Upper lobe of left lung (tissue), 6 donors: ENCODE measurements at regions not wholly inside any gene's neighbourhood (a gene's known extent, or its start where the extent isn't known, plus 50 kb on each side); places are given as distances from the start of the nearest gene placed in this dataset.

Experiments used
- ATAC-seq, 2 donors: fragments of 200-7000 bp; cut with Tn5 transposase; one replicate each; pipeline ENCODE4 v1.9.1; 2022; ENCODE audit warnings: mild to moderate bottlenecking in 2 of 2, moderate library complexity in 2 of 2; ENCODE audit not compliant: low FRiP score in 2 of 2
- DNase-seq, 2 donors: peaks; one replicate each; pipeline ENCODE4 v3.0.0-alpha.2; 2019 to 2020
- H3K27ac ChIP-seq, 4 donors: fragments of 200-600 bp; sonication (generic); one replicate each; pipeline ENCODE4 v1.5.1; 2016 to 2019
- H3K27me3 ChIP-seq, 4 donors: fragments of 200-600 bp; sonication (generic); one replicate each; pipeline ENCODE4 v1.5.1; 2017 to 2019
- H3K36me3 ChIP-seq, 4 donors: fragments of 200-600 bp; sonication (generic); one replicate each; pipeline ENCODE4 v1.5.1; 2016 to 2019
- H3K4me1 ChIP-seq, 4 donors: fragments of 200-600 bp; sonication (generic); one replicate each; pipeline ENCODE4 v1.5.1; 2018 to 2019
- H3K4me3 ChIP-seq, 4 donors: fragments of 200-600 bp; sonication (generic); one replicate each; pipeline ENCODE4 v1.5.1; 2017 to 2019; ENCODE audit warnings: mild to moderate bottlenecking in 2 of 4, moderate library complexity in 1 of 4
- H3K9me3 ChIP-seq, 4 donors: fragments of 200-600 bp; sonication (generic); one replicate each; pipeline ENCODE4 v1.5.1; 2018 to 2019
- EP300 ChIP-seq, 4 donors: sonication (generic); formaldehyde crosslinking; IDR thresholded peaks; one replicate each; pipeline ENCODE4 v1.5.1; 2017; ENCODE audit warnings: antibody characterized with exemption in 4 of 4, control low read depth in 2 of 4
- POLR2A ChIP-seq, 4 donors: fragments of 450-650 bp; IDR thresholded peaks; one replicate each; pipeline ENCODE4 v1.5.1; 2016 to 2017; ENCODE audit warnings: antibody characterized with exemption in 4 of 4, mild to moderate bottlenecking in 2 of 4
- POLR2AphosphoS5 ChIP-seq, 2 donors: sonication (generic); formaldehyde crosslinking; IDR thresholded peaks; one replicate each; pipeline ENCODE4 v1.5.1; 2017; ENCODE audit warnings: antibody characterized with exemption in 2 of 2
- WGBS, 2 donors: methylation state at CpG; one replicate each; pipeline ENCODE4 v1.1.5; 2017 to 2018; 5-methylcytosine and 5-hydroxymethylcytosine counted together
- TF ChIP-seq, protein P1 (sequence below), 6 experiments: fragments of 450-650 bp in 4 of 6; fragments of 200-600 bp in 2 of 6; sonication (generic) in 2 of 6; IDR thresholded peaks; one replicate each; pipeline ENCODE4 v1.5.1; 2016 to 2019; ENCODE audit warnings: antibody characterized with exemption in 6 of 6
- donor health status: DM: no; HTN: no; CAD: no; lungs with moderate emphysema.
- donor health status: DM: no; HTN: yes; CAD: no; lungs with severe emphysema.

DNA sequence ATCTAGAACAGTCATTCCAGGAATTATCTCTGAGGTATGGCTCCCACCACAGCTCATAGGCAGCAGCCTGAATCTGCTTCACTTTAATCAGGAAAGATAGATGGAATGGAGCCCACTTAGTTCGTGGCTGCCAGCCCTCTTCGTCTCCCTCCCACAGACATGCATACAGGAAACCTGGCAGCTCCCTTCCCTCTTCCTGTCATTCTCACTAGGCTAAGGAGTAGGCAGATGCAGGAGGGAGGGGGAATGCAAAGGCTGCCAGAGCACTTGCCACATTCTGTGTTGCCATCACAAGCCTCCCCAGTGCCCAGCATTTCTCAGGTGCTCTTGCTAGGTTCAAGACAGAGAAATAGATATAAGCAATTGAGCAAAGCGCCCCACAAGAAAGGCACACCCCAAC lies 378.9 kb downstream of the ELAVL2 start:
- TF ChIP-seq, protein P1, sequence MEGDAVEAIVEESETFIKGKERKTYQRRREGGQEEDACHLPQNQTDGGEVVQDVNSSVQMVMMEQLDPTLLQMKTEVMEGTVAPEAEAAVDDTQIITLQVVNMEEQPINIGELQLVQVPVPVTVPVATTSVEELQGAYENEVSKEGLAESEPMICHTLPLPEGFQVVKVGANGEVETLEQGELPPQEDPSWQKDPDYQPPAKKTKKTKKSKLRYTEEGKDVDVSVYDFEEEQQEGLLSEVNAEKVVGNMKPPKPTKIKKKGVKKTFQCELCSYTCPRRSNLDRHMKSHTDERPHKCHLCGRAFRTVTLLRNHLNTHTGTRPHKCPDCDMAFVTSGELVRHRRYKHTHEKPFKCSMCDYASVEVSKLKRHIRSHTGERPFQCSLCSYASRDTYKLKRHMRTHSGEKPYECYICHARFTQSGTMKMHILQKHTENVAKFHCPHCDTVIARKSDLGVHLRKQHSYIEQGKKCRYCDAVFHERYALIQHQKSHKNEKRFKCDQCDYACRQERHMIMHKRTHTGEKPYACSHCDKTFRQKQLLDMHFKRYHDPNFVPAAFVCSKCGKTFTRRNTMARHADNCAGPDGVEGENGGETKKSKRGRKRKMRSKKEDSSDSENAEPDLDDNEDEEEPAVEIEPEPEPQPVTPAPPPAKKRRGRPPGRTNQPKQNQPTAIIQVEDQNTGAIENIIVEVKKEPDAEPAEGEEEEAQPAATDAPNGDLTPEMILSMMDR (IDR thresholded peaks at IDR 0.05), result no peak
- TF ChIP-seq POLR2AphosphoS5 (IDR thresholded peaks at IDR 0.05), result no peak
- no peak for TF ChIP-seq EP300 (IDR thresholded peaks at IDR 0.05)
- Histone ChIP-seq H3K4me3 (no peak overlapping the region), H3K9me3 (peaks cover 0 to 5% (median 0%) of the 10 kb centered on the region in 4 donors), H3K27me3 (no peaks in the 10 kb centered on the region), H3K4me1 (no peaks in the 10 kb centered on the region), H3K36me3 (no peaks in the 10 kb centered on the region), H3K27ac (no peak overlapping the region)
- DNase-seq (no peak), ATAC-seq (no peak)
- WGBS, 2 donors, result 27 to 40% methylated on average over 3 of the region's 3 CpGs

- no peak for ATAC-seq
Observed at GRCh38 chr9:23447944-23448343, 378.1 kb downstream of the ELAVL2 start.

GRCh38 chr9:23451802-23452418 lies 374.1 kb downstream of the ELAVL2 start:
- Histone ChIP-seq H3K36me3 (no peaks in the 10 kb centered on the region), H3K4me1 (no peaks in the 10 kb centered on the region), H3K9me3 (peaks cover 0 to 5% (median 0%) of the 10 kb centered on the region in 4 donors), H3K4me3 (no peak overlapping the region), H3K27me3 (no peaks in the 10 kb centered on the region), H3K27ac (no peak overlapping the region)
- WGBS, 2 donors, result 91 to 98% methylated on average over 8 to 15 of the region's 32 CpGs
- ATAC-seq, result no peak
- TF ChIP-seq, protein P1 (IDR thresholded peaks at IDR 0.05), result no peak
- TF ChIP-seq EP300 (IDR thresholded peaks at IDR 0.05) (no peak), POLR2AphosphoS5 (IDR thresholded peaks at IDR 0.05) (no peak), POLR2A (IDR thresholded peaks at IDR 0.05) (no peak)
- peak in 1 of 2 donors; percentile 77 for DNase-seq

More at GRCh38 chr9:23447944-23448343, 378.1 kb downstream of the ELAVL2 start:
- TF ChIP-seq, protein P1 (IDR thresholded peaks at IDR 0.05), result no peak
- TF ChIP-seq EP300 (IDR thresholded peaks at IDR 0.05) (no peak), POLR2A (IDR thresholded peaks at IDR 0.05) (no peak), POLR2AphosphoS5 (IDR thresholded peaks at IDR 0.05) (no peak)
- WGBS, 2 donors, result 74 to 76% methylated on average over 4 of the region's 4 CpGs
- H3K9me3 ChIP-seq, result peaks cover 0 to 5% (median 0%) of the 10 kb centered on the region in 4 donors
- no peak for DNase-seq
- no peaks in the 10 kb centered on the region for H3K27me3 ChIP-seq
- no peaks in the 10 kb centered on the region for H3K36me3 ChIP-seq
- H3K4me3 ChIP-seq, result no peak overlapping the region
- no peaks in the 10 kb centered on the region for H3K4me1 ChIP-seq
- H3K27ac ChIP-seq, result no peak overlapping the region

DNA sequence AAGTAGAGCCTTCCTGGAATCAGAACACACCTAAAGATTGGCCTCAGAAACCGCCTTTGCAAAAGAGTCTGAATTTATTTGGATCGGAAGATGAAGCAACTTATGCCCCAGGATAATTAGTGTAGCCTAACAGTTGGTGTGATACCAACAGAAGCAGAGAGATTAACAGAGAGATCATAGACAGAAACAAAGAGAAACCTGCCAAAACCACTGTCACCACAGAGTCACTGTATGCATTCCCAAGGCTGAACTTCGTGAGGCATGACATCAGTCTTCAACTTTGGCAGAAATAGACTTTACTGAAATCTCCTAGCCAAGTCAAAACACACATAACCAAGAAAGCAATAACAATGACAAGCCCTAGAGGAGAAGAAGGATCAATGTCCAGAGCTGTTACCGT lies 361.8 kb downstream of the ELAVL2 start:
- H3K27me3 ChIP-seq, result no peaks in the 10 kb centered on the region
- H3K9me3 ChIP-seq, result no peaks in the 10 kb centered on the region
- 93 to 95% methylated on average over 4 of the region's 4 CpGs for WGBS, 2 donors
- H3K27ac ChIP-seq, result no peak overlapping the region
- no peak overlapping the region for H3K4me3 ChIP-seq
- H3K36me3 ChIP-seq, result no peaks in the 10 kb centered on the region
- DNase-seq, result no peak
- TF ChIP-seq, protein P1 (IDR thresholded peaks at IDR 0.05), result no peak
- TF ChIP-seq POLR2AphosphoS5 (IDR thresholded peaks at IDR 0.05) (no peak), POLR2A (IDR thresholded peaks at IDR 0.05) (no peak)
- no peaks in the 10 kb centered on the region for H3K4me1 ChIP-seq
- no peak for ATAC-seq

- 87 to 88% methylated on average over 4 of the region's 4 CpGs for WGBS, 2 donors
- TF ChIP-seq POLR2A (IDR thresholded peaks at IDR 0.05) (no peak), POLR2AphosphoS5 (IDR thresholded peaks at IDR 0.05) (no peak), EP300 (IDR thresholded peaks at IDR 0.05) (no peak)
- TF ChIP-seq, protein P1 (IDR thresholded peaks at IDR 0.05), result no peak
- no peak for ATAC-seq
Observed at GRCh38 chr9:23467276-23467675, 358.8 kb downstream of the ELAVL2 start.

More at GRCh38 chr9:23467276-23467675, 358.8 kb downstream of the ELAVL2 start:
- Histone ChIP-seq H3K36me3 (no peaks in the 10 kb centered on the region), H3K9me3 (no peaks in the 10 kb centered on the region), H3K27me3 (no peaks in the 10 kb centered on the region), H3K4me1 (no peaks in the 10 kb centered on the region), H3K27ac (no peak overlapping the region), H3K4me3 (no peak overlapping the region)
- no peak for DNase-seq
